ENCODE measurements at regions not wholly inside any gene's neighbourhood (a gene's known extent, or its start where the extent isn't known, plus 50 kb on each side); places are given as distances from the start of the nearest gene placed in this dataset.

DNA sequence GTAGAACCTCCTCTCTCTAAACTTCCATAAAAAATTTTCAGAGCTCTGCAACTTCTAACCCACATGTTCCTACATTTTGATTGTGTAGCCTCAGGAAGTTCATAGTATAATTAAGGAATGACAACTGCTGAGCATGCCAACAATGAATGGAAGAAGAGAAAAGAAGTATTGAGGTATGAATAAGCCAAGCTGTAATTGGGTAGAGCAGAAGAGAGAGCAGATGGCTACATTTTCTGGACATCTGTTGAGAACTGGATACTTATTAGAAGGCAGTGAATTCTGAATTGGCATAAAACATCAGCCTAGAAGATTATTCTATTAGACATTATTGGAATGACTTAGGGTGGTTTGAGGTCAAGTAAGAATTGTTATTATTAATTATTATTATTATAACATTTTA, 728.3 kb upstream of the PHF14 start:
- TF ChIP-seq, protein P1, sequence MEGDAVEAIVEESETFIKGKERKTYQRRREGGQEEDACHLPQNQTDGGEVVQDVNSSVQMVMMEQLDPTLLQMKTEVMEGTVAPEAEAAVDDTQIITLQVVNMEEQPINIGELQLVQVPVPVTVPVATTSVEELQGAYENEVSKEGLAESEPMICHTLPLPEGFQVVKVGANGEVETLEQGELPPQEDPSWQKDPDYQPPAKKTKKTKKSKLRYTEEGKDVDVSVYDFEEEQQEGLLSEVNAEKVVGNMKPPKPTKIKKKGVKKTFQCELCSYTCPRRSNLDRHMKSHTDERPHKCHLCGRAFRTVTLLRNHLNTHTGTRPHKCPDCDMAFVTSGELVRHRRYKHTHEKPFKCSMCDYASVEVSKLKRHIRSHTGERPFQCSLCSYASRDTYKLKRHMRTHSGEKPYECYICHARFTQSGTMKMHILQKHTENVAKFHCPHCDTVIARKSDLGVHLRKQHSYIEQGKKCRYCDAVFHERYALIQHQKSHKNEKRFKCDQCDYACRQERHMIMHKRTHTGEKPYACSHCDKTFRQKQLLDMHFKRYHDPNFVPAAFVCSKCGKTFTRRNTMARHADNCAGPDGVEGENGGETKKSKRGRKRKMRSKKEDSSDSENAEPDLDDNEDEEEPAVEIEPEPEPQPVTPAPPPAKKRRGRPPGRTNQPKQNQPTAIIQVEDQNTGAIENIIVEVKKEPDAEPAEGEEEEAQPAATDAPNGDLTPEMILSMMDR (IDR thresholded peaks at IDR 0.05): no peak
- Mint-ChIP-seq H3K9me3 (peaks cover 2% of the 10 kb centered on the region), H3K27ac (no peak overlapping the region), H3K27me3 (no peaks in the 10 kb centered on the region), H3K4me1 (ENCODE audit: low read depth) (no peaks in the 10 kb centered on the region), H3K36me3 (ENCODE audit: low read depth) (no peaks in the 10 kb centered on the region), H3K4me3 (no peak overlapping the region)
- intact Hi-C loops (cut with micrococcal nuclease): no loop called here
- DNase-seq (no peak), ATAC-seq (no peak)
- POLR2A ChIA-PET: no interaction called here
- CTCF ChIA-PET: no interaction called here

DNA sequence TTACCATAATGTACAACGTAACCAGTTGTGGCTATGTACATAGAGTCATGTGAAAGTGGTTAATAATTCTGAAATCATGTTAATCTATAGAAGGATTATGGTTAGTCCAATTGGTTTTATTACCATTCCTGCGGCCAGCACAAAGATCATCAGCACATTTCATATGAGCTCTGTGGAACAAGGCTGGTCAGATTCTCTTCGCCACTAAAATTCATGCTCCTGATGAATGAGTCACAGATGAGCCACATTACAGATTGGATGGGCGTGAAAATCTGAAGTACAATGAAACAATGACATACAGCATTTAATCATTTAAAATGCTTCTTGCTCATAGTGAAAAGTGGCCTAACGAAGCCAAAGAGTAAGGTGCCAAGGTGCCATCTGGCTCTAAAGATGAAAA, 716.2 kb upstream of the PHF14 start:
- H3K36me3 Mint-ChIP-seq (ENCODE audit: low read depth): no peaks in the 10 kb centered on the region
- DNase-seq (no peak), ATAC-seq (no peak)
- ChIA-PET POLR2A (no interaction called here), CTCF (no interaction called here)
- no peak overlapping the region for H3K27ac Mint-ChIP-seq
- no peak overlapping the region for H3K4me3 Mint-ChIP-seq
- no peaks in the 10 kb centered on the region for H3K27me3 Mint-ChIP-seq
- intact Hi-C loops (cut with micrococcal nuclease): no loop called here
- no peaks in the 10 kb centered on the region for H3K4me1 Mint-ChIP-seq (ENCODE audit: low read depth)
- peaks cover 2% of the 10 kb centered on the region for H3K9me3 Mint-ChIP-seq
- TF ChIP-seq, protein P1 (IDR thresholded peaks at IDR 0.05): no peak

DNA sequence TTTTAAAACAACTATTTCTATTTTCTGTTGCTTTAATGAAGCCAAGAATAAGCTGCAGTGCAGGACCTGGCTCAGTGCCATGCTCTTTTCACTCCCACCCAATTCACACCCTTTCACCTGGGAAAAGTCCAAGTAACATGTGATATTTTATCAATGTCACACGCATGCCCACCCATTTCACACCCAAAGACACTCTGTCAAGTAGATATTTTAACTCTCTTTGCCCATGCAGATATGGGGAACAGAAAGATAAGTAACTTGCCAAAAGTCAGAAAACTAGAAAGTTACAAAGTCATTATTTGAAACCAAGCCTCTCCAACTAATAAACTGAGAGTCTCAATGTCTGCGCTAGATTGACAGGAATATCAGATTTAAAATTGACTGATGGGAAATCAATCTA, 706.7 kb upstream of the PHF14 start:
- Mint-ChIP-seq H3K4me1 (ENCODE audit: low read depth) (no peaks in the 10 kb centered on the region), H3K36me3 (ENCODE audit: low read depth) (no peaks in the 10 kb centered on the region), H3K9me3 (peaks cover 1% of the 10 kb centered on the region), H3K27me3 (no peaks in the 10 kb centered on the region), H3K4me3 (no peak overlapping the region), H3K27ac (no peak overlapping the region)
- ATAC-seq (no peak), DNase-seq (no peak)
- CTCF ChIA-PET: no interaction called here
- intact Hi-C loops (cut with micrococcal nuclease): no loop called here
- TF ChIP-seq, protein P1 (IDR thresholded peaks at IDR 0.05): no peak
- POLR2A ChIA-PET: no interaction called here

DNA sequence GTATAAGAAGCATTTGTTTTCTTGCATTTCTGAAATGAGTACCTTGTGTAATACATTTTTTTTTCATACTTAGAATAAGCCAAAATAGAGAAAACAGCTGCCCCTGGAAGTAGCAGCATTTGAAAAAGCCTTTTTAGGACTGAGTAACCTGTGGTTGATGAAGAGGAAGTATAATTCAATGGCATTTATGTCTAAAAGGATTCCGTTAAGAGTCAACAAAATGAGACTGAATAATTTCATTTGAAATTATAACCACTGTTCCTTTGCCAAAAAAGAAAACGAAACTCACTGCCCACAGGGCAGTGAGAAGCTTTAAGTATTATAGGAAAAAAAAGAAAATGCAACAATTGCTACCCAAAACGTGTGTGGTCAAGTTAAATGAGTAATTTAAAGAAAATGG, 705.6 kb upstream of the PHF14 start:
- Mint-ChIP-seq H3K27ac (no peak overlapping the region), H3K9me3 (peaks cover 1% of the 10 kb centered on the region), H3K4me3 (no peak overlapping the region), H3K36me3 (ENCODE audit: low read depth) (no peaks in the 10 kb centered on the region), H3K4me1 (ENCODE audit: low read depth) (no peaks in the 10 kb centered on the region), H3K27me3 (no peaks in the 10 kb centered on the region)
- intact Hi-C loops (cut with micrococcal nuclease): no loop called here
- ATAC-seq: no peak
- CTCF ChIA-PET: no interaction called here
- TF ChIP-seq, protein P1 (IDR thresholded peaks at IDR 0.05): no peak
- POLR2A ChIA-PET: no interaction called here
- DNase-seq: no peak

DNA sequence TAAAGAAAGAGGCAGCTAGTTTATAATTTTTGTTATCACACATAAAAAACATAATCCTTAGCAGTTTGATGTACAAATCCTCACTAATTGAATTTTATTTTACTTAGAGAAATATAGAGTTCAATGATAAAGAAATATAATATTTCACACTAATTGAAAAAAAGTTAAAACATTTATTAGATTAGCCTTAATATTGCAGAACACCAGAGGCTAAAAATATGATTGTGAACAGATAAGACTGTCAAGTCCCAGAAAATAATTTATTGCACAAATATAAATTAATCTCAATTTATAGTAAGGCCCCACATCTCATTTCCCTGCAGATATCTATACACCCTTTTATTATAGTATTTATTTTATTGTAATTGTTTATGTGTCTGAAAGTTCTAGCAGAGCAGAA, 690.8 kb upstream of the PHF14 start:
- DNase-seq (no peak), ATAC-seq (no peak)
- ChIA-PET CTCF (no interaction called here), POLR2A (no interaction called here)
- Mint-ChIP-seq H3K27ac (no peak overlapping the region), H3K9me3 (peaks cover 5% of the 10 kb centered on the region), H3K36me3 (ENCODE audit: low read depth) (no peaks in the 10 kb centered on the region), H3K4me1 (ENCODE audit: low read depth) (no peaks in the 10 kb centered on the region), H3K27me3 (no peaks in the 10 kb centered on the region), H3K4me3 (no peak overlapping the region)
- TF ChIP-seq, protein P1 (IDR thresholded peaks at IDR 0.05): no peak
- intact Hi-C loops (cut with micrococcal nuclease): no loop called here
